NB4 (cell line): ENCODE measurements at regions not wholly inside any gene's neighbourhood (a gene's known extent, or its start where the extent isn't known, plus 50 kb on each side); places are given as distances from the start of the nearest gene placed in this dataset.

Experiments
- MYC ChIP-seq: IDR thresholded peaks from 2 replicates; pipeline ENCODE4 v1.6.1; 2011; ENCODE audit warnings: low read depth, low read length
- POLR2A ChIP-seq: IDR thresholded peaks from 2 replicates; pipeline ENCODE4 v1.6.1; 2011; ENCODE audit warnings: mild to moderate bottlenecking; ENCODE audit not compliant: insufficient read length; ENCODE audit errors: extremely low read depth
- TF ChIP-seq, protein P1 (sequence below): IDR thresholded peaks from one replicate; pipeline ENCODE4 v1.5.1; 2012; ENCODE audit warnings: low read depth, low read length
- TF ChIP-seq, protein P2 (sequence below): IDR thresholded peaks from 2 replicates; pipeline ENCODE4 v1.6.1; 2011; ENCODE audit warnings: low read depth, low read length

DNA sequence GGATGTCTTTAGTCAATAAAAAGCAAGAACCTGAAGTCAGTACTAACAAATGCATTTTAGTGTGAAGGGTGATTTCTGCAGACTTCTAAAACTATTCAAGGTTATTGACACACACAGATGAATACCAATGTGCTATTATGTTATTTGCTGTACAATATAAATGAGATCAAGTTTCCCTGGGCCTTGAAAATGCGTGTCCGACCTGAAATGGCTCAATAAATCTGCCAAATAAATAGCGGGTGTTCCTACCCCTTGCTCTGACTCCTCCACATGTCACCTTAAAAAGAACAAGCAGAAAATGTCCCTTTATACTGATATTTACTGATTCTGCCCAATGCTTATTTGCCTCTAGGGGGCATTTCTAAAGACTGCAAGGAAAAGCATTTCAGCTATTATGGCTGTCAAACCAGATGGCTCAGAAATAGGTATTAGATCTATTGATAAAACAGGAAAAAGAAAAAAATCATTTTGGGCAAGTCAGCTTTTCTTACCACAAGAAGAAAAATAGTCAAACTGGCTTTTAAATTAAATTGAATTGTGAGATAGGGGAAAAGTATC lies 367.3 kb upstream of the KITLG start:
- TF ChIP-seq POLR2A (no peak), MYC (no peak)
- TF ChIP-seq, protein P1, sequence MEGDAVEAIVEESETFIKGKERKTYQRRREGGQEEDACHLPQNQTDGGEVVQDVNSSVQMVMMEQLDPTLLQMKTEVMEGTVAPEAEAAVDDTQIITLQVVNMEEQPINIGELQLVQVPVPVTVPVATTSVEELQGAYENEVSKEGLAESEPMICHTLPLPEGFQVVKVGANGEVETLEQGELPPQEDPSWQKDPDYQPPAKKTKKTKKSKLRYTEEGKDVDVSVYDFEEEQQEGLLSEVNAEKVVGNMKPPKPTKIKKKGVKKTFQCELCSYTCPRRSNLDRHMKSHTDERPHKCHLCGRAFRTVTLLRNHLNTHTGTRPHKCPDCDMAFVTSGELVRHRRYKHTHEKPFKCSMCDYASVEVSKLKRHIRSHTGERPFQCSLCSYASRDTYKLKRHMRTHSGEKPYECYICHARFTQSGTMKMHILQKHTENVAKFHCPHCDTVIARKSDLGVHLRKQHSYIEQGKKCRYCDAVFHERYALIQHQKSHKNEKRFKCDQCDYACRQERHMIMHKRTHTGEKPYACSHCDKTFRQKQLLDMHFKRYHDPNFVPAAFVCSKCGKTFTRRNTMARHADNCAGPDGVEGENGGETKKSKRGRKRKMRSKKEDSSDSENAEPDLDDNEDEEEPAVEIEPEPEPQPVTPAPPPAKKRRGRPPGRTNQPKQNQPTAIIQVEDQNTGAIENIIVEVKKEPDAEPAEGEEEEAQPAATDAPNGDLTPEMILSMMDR: peak; percentile 35
- TF ChIP-seq, protein P2, sequence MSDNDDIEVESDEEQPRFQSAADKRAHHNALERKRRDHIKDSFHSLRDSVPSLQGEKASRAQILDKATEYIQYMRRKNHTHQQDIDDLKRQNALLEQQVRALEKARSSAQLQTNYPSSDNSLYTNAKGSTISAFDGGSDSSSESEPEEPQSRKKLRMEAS: no peak
